ENCODE measurements at regions not wholly inside any gene's neighbourhood (a gene's known extent, or its start where the extent isn't known, plus 50 kb on each side); places are given as distances from the start of the nearest gene placed in this dataset.
"Not testable (repeated sequence)": the region's sequence is repeated elsewhere in the genome, so short reads cannot be mapped to it uniquely, and the experiment has no call there.

GRCh38 chr18:70826571-70826970, 537.7 kb downstream of the SOCS6 start:
- DNase-seq (ENCODE audit: low spot score), result no peak

- no peak for DNase-seq (ENCODE audit: low spot score)
Observed at GRCh38 chr18:70822691-70823090, 533.8 kb downstream of the SOCS6 start.

DNA sequence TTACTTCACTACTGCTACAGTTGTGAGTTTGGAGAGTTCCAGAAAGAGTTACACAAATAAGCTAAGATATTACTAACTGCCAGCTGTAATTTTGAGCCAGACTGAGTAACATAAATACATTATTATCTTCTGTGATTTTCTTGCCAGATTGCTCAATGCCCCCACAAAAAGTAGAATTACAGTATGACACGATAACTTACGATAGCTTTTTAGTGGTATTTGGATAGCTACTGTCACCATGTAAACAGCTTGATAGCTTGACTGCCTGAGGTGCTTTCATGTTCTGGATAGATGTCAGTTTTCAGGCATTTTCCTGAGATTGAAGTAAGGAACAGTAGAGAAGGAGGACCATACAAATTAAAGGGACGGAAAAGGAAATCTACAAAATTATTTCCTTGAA, 533.3 kb downstream of the SOCS6 start:
- DNase-seq (ENCODE audit: low spot score), result no peak

DNA sequence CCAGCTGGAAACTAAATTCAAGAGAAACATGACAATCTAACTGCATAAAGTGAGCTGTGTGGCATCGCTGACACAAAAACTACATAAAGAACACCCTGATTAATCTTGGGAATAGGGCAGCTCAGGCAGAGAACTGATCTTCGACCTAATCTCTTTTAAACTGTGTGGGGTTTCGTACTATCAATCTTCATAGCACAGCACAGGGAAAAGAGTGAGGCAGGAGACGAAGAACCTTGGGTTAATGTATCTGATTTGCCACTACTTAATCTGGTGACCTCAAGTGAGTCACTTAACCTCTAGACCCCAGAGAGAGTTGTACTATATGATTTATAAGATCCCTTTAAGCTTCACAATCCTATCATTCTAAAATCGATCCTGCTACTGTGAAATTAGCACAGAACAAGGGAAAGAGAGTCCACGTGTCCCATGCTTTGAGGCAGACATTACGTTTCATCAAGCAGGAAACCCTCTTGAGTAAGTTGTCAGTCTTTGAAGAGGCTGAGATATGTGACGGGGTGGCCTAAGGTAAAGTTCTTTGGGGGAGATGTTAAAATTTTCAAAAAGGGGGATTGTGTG, 519.7 kb downstream of the SOCS6 start:
- no peak for DNase-seq (ENCODE audit: low spot score)

- DNase-seq (ENCODE audit: low spot score), result no peak
Observed at GRCh38 chr18:70781860-70782453, 493.1 kb downstream of the SOCS6 start.

DNA sequence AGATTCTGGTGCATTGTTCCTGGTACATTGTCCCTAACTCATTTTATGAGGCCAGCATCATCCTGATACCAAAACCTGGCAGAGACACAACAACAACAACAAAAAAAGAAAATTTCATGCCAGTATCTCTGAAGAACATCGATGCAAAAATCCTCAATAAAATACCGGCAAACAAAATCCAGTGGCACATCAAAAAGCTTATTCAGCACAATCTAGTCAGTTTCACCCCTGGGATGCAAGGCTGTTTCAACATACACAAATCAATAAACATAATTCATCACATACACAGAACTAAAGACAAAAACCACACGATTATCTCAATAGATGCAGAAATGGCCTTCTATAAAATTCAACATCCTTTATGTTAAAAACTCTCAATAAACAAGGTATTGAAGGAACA, 477.4 kb downstream of the SOCS6 start:
- DNase-seq (ENCODE audit: low spot score), result not testable (repeated sequence)

GRCh38 chr18:70762812-70763211, 474.0 kb downstream of the SOCS6 start:
- no peak for DNase-seq (ENCODE audit: low spot score)

GRCh38 chr18:70758780-70759179, 469.9 kb downstream of the SOCS6 start:
- DNase-seq (ENCODE audit: low spot score), result no peak

DNA sequence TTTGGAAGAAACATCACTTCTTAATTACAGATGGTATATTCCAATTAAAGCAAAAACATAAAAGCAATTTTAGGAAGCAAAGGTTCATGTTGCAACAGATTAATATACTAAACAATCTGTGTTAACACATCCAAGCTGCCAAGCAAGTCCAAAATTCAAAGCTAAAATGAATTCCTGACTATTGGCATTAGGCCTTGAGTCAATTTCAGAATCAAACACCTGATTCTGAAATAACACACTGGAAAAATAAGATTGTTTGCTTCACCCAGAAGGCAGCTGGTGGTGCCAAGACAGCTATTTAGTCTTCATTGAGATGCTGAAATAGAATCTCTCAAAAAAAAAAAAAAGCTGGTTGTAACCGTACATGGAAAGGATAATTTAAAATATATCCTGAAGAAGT, 465.6 kb downstream of the SOCS6 start:
- no peak for DNase-seq (ENCODE audit: low spot score)

DNA sequence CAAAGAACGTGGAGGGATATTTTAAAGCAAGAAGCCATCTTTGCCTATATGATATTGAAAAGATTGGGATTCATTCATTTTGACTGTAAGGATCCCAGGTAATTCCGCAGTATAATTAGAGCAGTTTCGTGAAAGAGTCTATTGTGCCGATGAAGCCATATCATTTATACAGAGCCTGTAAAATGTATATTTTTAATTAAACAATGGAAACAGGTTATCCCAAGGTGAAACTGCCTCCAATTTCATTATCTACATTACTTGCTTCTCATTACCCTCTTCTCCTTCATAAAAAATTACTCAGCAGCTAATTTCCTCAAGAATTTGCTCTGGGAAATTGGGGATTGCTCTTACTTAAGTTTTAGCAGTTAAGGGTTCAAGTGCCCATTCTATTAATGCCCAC, 444.1 kb downstream of the SOCS6 start:
- DNase-seq (ENCODE audit: low spot score), result no peak

DNA sequence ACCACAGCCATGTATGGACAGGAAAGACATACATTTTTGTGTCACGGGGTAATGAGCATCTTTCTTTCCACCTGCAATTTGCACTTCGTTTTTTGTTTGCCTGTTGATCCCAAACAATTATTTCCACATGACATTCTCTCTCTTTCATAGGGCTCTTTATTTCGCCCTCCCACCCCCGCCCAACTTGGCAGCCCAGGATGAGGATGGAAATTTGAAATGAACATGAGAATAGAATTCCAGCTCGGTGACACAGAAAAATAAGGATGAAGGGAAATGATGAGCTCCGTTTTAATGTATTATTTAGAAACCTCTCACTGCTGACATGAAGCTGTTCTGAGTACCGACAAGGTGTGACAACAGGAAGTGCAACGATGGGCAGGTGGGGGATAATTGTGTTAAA, 443.3 kb downstream of the SOCS6 start:
- DNase-seq (ENCODE audit: low spot score), result no peak

DNA sequence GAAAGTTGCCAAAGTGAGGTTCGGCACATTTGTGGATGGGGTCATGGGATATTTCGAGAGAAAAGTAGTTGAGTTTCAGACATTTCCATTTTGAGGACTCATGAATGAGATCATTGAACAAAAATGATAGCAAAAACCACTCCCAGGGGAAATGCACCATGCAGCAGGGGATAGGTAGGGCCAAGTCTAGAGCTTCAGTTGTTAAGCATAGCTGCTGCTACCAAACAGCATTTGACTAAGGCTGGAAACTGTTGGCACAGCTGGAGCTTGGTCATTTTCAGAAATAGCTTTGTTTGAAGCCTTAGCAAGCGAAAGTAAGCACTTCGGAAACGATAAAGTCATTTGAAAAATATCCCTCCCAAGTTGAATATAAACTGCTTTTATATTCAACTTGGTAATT, 431.8 kb downstream of the SOCS6 start:
- DNase-seq (ENCODE audit: low spot score), result no peak

GRCh38 chr18:70709720-70710119, 420.9 kb downstream of the SOCS6 start:
- no peak for DNase-seq (ENCODE audit: low spot score)

DNA sequence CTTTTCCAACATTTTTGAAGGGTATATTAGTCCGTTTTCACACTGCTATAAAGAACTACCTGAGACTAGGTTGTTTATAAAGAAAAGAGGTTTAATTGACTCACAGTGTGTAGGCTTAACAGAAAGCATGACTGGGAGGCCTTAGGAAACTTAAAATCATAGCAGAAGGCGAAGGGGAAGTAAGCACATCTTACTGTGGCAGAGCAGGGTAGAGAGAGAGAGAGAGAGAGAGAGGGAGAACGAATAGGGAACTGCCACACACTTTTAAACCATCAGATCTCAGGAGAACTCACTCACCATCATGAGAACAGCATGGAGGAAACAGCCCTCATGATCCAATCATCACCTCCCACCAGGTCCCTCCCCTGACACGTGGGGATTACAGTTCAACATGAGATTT, 420.3 kb downstream of the SOCS6 start:
- DNase-seq (ENCODE audit: low spot score), result no peak

DNA sequence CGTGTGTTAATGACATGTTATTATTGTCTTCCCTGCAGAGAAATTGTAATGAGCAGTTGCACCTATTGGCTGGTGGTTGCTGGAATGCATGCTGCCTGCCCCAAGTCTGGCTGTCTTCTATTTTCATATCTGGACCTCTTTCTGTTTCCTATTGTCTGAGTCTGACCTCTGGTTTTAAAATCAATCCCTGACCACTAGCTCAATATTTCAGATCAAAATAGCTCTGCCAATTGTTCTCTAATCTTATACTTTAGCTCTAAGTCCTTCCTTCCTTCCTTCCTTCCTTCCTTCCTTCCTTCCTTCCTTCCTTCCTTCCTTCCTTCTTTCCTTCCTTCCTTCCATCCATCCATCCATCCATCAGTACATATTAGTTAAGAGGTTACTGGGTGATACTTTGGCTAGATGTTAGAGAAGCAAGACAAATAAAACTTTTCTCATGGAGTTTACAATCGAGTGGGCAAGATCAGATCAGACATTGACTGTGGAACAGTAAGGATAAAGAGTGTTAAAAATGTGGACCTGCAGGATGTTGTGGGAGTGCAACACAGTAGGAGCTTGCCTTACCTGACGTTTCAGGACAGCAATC, 417.1 kb downstream of the SOCS6 start:
- DNase-seq (ENCODE audit: low spot score), result no peak

DNA sequence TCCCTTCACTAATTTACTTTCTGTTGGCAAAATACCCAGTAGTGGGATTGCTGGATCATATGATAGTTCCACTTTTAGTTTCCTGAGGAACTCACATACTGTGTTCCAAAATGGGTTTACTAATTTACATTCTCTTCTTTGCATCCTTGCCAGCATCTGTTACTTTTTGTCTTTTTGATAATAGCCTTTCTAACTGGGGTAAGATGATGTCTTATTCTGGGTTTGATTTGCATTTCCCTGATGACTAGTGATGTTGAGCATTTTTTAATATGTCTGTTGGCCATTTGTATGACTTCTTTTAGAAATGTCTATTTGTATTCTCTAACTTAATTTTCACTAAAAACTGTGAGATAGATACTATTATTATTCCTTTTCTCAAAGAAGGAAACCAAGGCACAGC, 411.7 kb downstream of the SOCS6 start:
- no peak for DNase-seq (ENCODE audit: low spot score)

DNA sequence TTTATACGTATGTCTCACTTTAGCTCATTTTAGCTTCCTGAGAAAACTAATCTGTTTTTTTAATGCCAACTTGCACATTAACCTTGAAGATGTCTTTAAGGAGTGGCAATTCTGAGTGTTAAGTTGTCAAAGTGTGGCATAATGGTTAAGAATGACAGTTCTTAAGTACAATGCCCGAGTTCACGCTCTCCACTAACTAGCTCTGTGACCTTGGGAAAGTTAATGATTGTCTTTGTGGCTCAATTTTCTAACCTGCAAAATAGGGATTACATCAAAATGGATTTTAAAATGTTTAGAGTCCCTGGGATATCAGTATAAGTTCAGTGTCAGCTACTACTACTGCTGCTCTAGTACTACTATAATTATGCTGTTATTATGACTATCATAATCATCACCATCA, 409.7 kb downstream of the SOCS6 start:
- no peak for DNase-seq (ENCODE audit: low spot score)

GRCh38 chr18:70693246-70693645, 404.4 kb downstream of the SOCS6 start:
- DNase-seq (ENCODE audit: low spot score), result no peak

GRCh38 chr18:70689765-70690164, 400.9 kb downstream of the SOCS6 start:
- DNase-seq (ENCODE audit: low spot score), result not testable (repeated sequence)

DNA sequence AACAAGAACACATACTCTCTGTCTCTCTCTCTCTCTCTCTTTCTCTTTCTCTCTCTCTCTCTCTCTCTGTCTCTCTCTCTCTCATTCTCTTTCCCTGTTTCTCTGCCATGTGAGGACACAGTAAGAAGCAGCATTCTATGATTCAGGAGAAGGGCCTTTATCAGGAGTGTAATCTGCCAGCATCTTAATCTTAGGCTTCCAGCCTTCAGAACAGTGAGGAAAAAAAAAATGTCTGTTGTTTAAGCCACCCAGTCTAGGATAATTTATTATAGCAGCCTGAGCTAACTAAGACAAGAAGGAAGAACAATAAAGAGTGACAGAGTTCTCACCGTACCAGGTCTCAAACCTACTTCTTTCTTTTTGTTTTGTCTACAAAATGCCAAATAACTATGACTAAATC, 399.4 kb downstream of the SOCS6 start:
- no peak for DNase-seq (ENCODE audit: low spot score)

GRCh38 chr18:70684821-70685220, 396.0 kb downstream of the SOCS6 start:
- DNase-seq (ENCODE audit: low spot score), result no peak

DNA sequence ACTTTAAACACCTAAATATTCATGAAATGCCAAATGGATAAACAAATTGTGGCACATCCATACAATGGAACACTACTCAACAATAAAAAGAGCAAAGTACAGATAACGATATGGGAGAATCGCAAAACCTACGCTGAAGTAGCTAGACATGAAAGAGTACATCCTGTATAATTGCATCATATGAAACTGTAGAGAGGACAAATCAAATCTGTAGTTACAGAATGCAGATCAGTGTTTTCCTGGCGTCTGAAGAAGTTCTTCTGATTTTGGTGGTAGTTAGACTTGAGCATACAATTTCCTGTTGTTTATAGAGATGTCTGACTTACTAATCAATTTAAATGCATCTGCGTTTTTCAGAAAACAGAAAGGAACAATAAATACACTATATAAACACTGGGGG, 394.4 kb downstream of the SOCS6 start:
- no peak for DNase-seq (ENCODE audit: low spot score)

DNA sequence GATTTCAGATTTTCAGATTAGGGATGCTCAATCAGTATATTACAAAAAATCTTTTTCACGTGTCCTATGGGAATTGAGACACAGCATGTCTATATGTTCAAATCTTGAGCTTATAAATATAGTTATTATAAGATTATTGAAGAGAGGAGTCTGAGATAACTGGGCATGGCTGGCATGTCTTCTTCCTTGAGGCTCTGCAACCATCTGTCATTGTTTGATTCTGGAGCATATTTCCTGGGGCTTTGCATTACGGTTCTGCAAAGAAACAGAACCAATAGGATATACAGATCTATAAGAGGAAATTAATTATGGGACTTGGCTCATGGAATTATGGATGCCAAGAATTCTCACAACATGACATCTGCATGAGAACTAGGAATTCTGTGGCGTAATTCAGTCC, 386.1 kb downstream of the SOCS6 start:
- no peak for DNase-seq (ENCODE audit: low spot score)

DNA sequence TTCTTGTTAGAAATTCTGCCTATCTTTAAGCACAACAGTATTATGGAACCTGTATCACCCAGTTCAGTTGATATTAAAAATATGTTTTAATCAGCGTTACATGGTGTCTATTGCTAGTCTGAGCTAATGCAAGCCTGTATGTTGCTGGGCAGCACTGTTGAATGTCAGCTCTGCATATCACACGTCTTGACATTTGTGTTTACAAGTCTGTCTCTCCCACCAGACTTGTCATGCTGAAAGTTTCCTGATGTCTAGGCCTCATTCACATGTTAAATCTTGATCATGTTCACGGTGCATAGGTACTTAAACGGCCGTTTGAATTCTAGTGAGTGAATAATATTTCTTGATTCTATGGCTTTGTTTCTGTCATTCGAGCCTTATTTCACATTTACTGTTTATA, 385.0 kb downstream of the SOCS6 start:
- no peak for DNase-seq (ENCODE audit: low spot score)
